MM.1S (cell line): ENCODE measurements at regions not wholly inside any gene's neighbourhood (a gene's known extent, or its start where the extent isn't known, plus 50 kb on each side); places are given as distances from the start of the nearest gene placed in this dataset.

Source experiments
- DNase-seq: peaks from one replicate; pipeline ENCODE4 v3.0.0-alpha.2; 2015
- H2AFZ ChIP-seq: fragments of 300-600 bp; sonication (generic); 2 replicates; pipeline ENCODE4 v1.6.0; 2016; ENCODE audit warnings: antibody characterized with exemption, low read length
- H3F3A ChIP-seq: fragments of 300-600 bp; sonication (generic); 2 replicates; pipeline ENCODE4 v1.6.1; 2016; ENCODE audit warnings: mild to moderate bottlenecking, antibody characterized with exemption, low read length, moderate library complexity, mixed read lengths; ENCODE audit not compliant: insufficient read depth
- H3K27ac ChIP-seq: fragments of 300-600 bp; sonication (generic); 2 replicates; pipeline ENCODE4 v1.5.1; 2016; ENCODE audit warnings: mild to moderate bottlenecking, low read length
- H3K27me3 ChIP-seq: fragments of 300-600 bp; sonication (generic); replicated peaks from 2 replicates; pipeline ENCODE4 v1.6.0; 2016; ENCODE audit warnings: low read length; ENCODE audit not compliant: insufficient read depth
- H3K36me3 ChIP-seq: fragments of 300-600 bp; sonication (generic); replicated peaks from 2 replicates; pipeline ENCODE4 v1.6.1; 2016; ENCODE audit warnings: mild to moderate bottlenecking, low read length, mixed read lengths; ENCODE audit not compliant: insufficient read depth
- H3K4me1 ChIP-seq: fragments of 300-600 bp; sonication (generic); 2 replicates; pipeline ENCODE4 v1.6.1; 2016; ENCODE audit warnings: low read length, mixed read lengths
- H3K4me2 ChIP-seq: fragments of 300-600 bp; sonication (generic); 2 replicates; pipeline ENCODE4 v1.6.0; 2016; ENCODE audit warnings: low read depth, low read length
- H3K4me3 ChIP-seq: fragments of 300-600 bp; sonication (generic); 2 replicates; pipeline ENCODE4 v1.5.1; 2016; ENCODE audit warnings: low read length, mixed read lengths
- H3K79me2 ChIP-seq: fragments of 300-600 bp; sonication (generic); 2 replicates; pipeline ENCODE4 v1.6.1; 2016; ENCODE audit warnings: mixed run types, low read length, mixed read lengths
- H3K9ac ChIP-seq: fragments of 300-600 bp; sonication (generic); 2 replicates; pipeline ENCODE4 v1.6.1; 2016; ENCODE audit warnings: low read length, mixed read lengths
- H3K9me2 ChIP-seq: fragments of 300-600 bp; sonication (generic); replicated peaks from 2 replicates; pipeline ENCODE4 v1.6.1; 2016; ENCODE audit warnings: mild to moderate bottlenecking, low read length, mixed read lengths; ENCODE audit not compliant: insufficient read depth
- H3K9me3 ChIP-seq: fragments of 300-600 bp; sonication (generic); replicated peaks from 2 replicates; pipeline ENCODE4 v1.6.1; 2016; ENCODE audit warnings: mild to moderate bottlenecking, low read length, mixed read lengths; ENCODE audit not compliant: insufficient read depth
- H4K20me1 ChIP-seq: fragments of 300-600 bp; sonication (generic); 2 replicates; pipeline ENCODE4 v1.6.1; 2016; ENCODE audit warnings: mild to moderate bottlenecking, low read length, moderate library complexity, mixed read lengths; ENCODE audit not compliant: insufficient read depth
- CTCF ChIP-seq: fragments of 300-600 bp; sonication (generic); IDR thresholded peaks from 2 replicates; pipeline ENCODE4 v1.5.1; 2016; ENCODE audit warnings: antibody characterized with exemption, low read length, mixed read lengths
- EZH2 ChIP-seq: fragments of 300-600 bp; sonication (generic); optimal IDR thresholded peaks from 2 replicates; pipeline ENCODE3; 2017; ENCODE audit warnings: low read depth, mild to moderate bottlenecking, antibody characterized with exemption, low read length, mixed read lengths
- EZH2phosphoT487 ChIP-seq: fragments of 300-600 bp; sonication (generic); IDR thresholded peaks from 2 replicates; pipeline ENCODE4 v1.6.1; 2018; ENCODE audit warnings: antibody characterized with exemption, low read length

GRCh38 chrX:79515529-79515928, 148.4 kb upstream of the ITM2A start:
- Histone ChIP-seq H3F3A (no peaks in the 10 kb centered on the region), H3K36me3 (no peaks in the 10 kb centered on the region), H3K9ac (no peak overlapping the region), H3K9me3 (no peaks in the 10 kb centered on the region), H3K4me1 (no peaks in the 10 kb centered on the region), H3K27ac (no peak overlapping the region), H3K9me2 (no peaks in the 10 kb centered on the region), H3K27me3 (no peaks in the 10 kb centered on the region), H3K4me3 (no peak overlapping the region), H3K4me2 (no peak overlapping the region), H3K79me2 (no peaks in the 10 kb centered on the region), H4K20me1 (no peaks in the 10 kb centered on the region), H2AFZ (no peak overlapping the region)
- DNase-seq = no peak
- TF ChIP-seq EZH2 = no peak
- no peak for TF ChIP-seq EZH2phosphoT487
- TF ChIP-seq CTCF = no peak

GRCh38 chrX:79511799-79512198, 144.7 kb upstream of the ITM2A start:
- no peaks in the 10 kb centered on the region for H3K27me3 ChIP-seq
- H3K36me3 ChIP-seq = no peaks in the 10 kb centered on the region
- H3K4me1 ChIP-seq = no peaks in the 10 kb centered on the region
- H3K9me3 ChIP-seq = no peaks in the 10 kb centered on the region
- H3K9me2 ChIP-seq = no peaks in the 10 kb centered on the region
- H2AFZ ChIP-seq = no peak overlapping the region
- no peak overlapping the region for H3K9ac ChIP-seq
- H4K20me1 ChIP-seq = no peaks in the 10 kb centered on the region
- no peaks in the 10 kb centered on the region for H3K79me2 ChIP-seq
- DNase-seq = no peak
- H3K4me3 ChIP-seq = no peak overlapping the region
- no peak overlapping the region for H3K4me2 ChIP-seq
- no peak overlapping the region for H3K27ac ChIP-seq
- TF ChIP-seq CTCF (no peak), EZH2phosphoT487 (no peak), EZH2 (no peak)
- H3F3A ChIP-seq = no peaks in the 10 kb centered on the region

- Histone ChIP-seq H3K27ac (no peak overlapping the region), H3K4me2 (no peak overlapping the region), H3K4me1 (no peaks in the 10 kb centered on the region), H3K9ac (no peak overlapping the region), H3K79me2 (no peaks in the 10 kb centered on the region), H3K9me3 (no peaks in the 10 kb centered on the region), H3K4me3 (no peak overlapping the region), H2AFZ (no peak overlapping the region), H3K36me3 (no peaks in the 10 kb centered on the region), H3F3A (no peaks in the 10 kb centered on the region), H3K27me3 (no peaks in the 10 kb centered on the region), H4K20me1 (no peaks in the 10 kb centered on the region), H3K9me2 (no peaks in the 10 kb centered on the region)
- TF ChIP-seq EZH2phosphoT487 = no peak
- no peak for TF ChIP-seq CTCF
- TF ChIP-seq EZH2 = no peak
- DNase-seq = no peak
Observed at GRCh38 chrX:79506001-79506400, 138.9 kb upstream of the ITM2A start.
